MM.1S (cell line): ENCODE measurements at regions not wholly inside any gene's neighbourhood (a gene's known extent, or its start where the extent isn't known, plus 50 kb on each side); places are given as distances from the start of the nearest gene placed in this dataset.

Experiments used
- EZH2 ChIP-seq: fragments of 300-600 bp; sonication (generic); optimal IDR thresholded peaks from 2 replicates; pipeline ENCODE3; 2017; ENCODE audit warnings: low read depth, mild to moderate bottlenecking, antibody characterized with exemption, low read length, mixed read lengths
- EZH2phosphoT487 ChIP-seq: fragments of 300-600 bp; sonication (generic); IDR thresholded peaks from 2 replicates; pipeline ENCODE4 v1.6.1; 2018; ENCODE audit warnings: antibody characterized with exemption, low read length
- TF ChIP-seq, protein P1 (sequence below): fragments of 300-600 bp; sonication (generic); IDR thresholded peaks from 2 replicates; pipeline ENCODE4 v1.5.1; 2016; ENCODE audit warnings: antibody characterized with exemption, low read length, mixed read lengths

DNA sequence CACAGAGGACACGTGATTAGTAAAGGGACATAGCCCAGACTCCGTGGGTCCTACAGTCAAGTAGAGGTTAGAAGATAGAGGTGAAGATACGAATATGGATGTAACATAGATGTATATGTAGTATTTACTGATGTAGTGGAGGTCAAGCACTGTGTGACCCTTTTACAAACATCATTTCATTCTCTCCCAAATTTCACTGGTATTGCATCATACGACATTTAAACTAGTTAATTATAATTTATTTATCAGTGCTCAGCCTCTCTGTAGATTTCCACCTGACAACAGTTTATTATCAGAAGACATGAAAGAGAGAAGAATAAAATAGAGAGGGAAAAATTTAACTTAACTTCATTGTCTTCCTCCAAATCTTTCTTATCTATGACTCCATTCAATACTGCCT is 927.9 kb upstream of the TMEM132C start:
- TF ChIP-seq, protein P1, sequence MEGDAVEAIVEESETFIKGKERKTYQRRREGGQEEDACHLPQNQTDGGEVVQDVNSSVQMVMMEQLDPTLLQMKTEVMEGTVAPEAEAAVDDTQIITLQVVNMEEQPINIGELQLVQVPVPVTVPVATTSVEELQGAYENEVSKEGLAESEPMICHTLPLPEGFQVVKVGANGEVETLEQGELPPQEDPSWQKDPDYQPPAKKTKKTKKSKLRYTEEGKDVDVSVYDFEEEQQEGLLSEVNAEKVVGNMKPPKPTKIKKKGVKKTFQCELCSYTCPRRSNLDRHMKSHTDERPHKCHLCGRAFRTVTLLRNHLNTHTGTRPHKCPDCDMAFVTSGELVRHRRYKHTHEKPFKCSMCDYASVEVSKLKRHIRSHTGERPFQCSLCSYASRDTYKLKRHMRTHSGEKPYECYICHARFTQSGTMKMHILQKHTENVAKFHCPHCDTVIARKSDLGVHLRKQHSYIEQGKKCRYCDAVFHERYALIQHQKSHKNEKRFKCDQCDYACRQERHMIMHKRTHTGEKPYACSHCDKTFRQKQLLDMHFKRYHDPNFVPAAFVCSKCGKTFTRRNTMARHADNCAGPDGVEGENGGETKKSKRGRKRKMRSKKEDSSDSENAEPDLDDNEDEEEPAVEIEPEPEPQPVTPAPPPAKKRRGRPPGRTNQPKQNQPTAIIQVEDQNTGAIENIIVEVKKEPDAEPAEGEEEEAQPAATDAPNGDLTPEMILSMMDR = no peak
- no peak for TF ChIP-seq EZH2
- TF ChIP-seq EZH2phosphoT487 = no peak
